ENCODE measurements at regions not wholly inside any gene's neighbourhood (a gene's known extent, or its start where the extent isn't known, plus 50 kb on each side); places are given as distances from the start of the nearest gene placed in this dataset.

- no peak overlapping the region for H3K27ac ChIP-seq (ENCODE audit: insufficient read depth, low read length)
- H3K4me2 ChIP-seq (ENCODE audit: extremely low read depth, insufficient read depth, low read length), result no peak overlapping the region
- no peaks in the 10 kb centered on the region for H3K4me1 ChIP-seq (ENCODE audit: control insufficient read depth, extremely low read depth, insufficient read depth, low read length)
- H3K79me2 ChIP-seq (ENCODE audit: control insufficient read depth, insufficient read depth, low read length), result no peaks in the 10 kb centered on the region
- TF ChIP-seq CTCF (conservative IDR thresholded peaks at IDR 0.05 in 1 of 2, IDR thresholded peaks at IDR 0.05 in 1 of 2; ENCODE audit: low read depth in 1 of 2, low read length in 2 of 2), result no peak
- no peak for TF ChIP-seq EZH2 (IDR thresholded peaks at IDR 0.05; ENCODE audit: low read length, missing control alignments)
- H2AFZ ChIP-seq (ENCODE audit: low read length), result no peak overlapping the region
- no peaks in the 10 kb centered on the region for H3K9me3 ChIP-seq (ENCODE audit: control insufficient read depth, insufficient read depth, low read depth, low read length)
- no peak for DNase-seq (ENCODE audit: low read depth in 2 of 2)
- H3K9ac ChIP-seq (ENCODE audit: insufficient read depth, low read length), result no peak overlapping the region
- no peaks in the 10 kb centered on the region for H3K27me3 ChIP-seq (ENCODE audit: control insufficient read depth, insufficient read depth, low read length)
- no peaks in the 10 kb centered on the region for H4K20me1 ChIP-seq (ENCODE audit: control insufficient read depth, extremely low read depth, insufficient read depth, low read length)
- no peaks in the 10 kb centered on the region for H3K36me3 ChIP-seq (ENCODE audit: control insufficient read depth, insufficient read depth, low read length)
- H3K4me3 ChIP-seq (replicated peaks in 1 of 4; ENCODE audit: control extremely low read depth in 1 of 4, insufficient read depth in 1 of 4, low read depth in 3 of 4, low read length in 4 of 4), result no peak overlapping the region
Observed at GRCh38 chr4:83174844-83175414, 60.4 kb upstream of the PLAC8 start.

- Histone ChIP-seq H2AFZ (ENCODE audit: low read length) (no peak overlapping the region), H3K9ac (ENCODE audit: insufficient read depth, low read length) (no peak overlapping the region), H4K20me1 (ENCODE audit: control insufficient read depth, extremely low read depth, insufficient read depth, low read length) (no peaks in the 10 kb centered on the region), H3K27ac (ENCODE audit: insufficient read depth, low read length) (no peak overlapping the region), H3K4me2 (ENCODE audit: extremely low read depth, insufficient read depth, low read length) (no peak overlapping the region), H3K4me1 (ENCODE audit: control insufficient read depth, extremely low read depth, insufficient read depth, low read length) (no peaks in the 10 kb centered on the region), H3K4me3 (replicated peaks in 1 of 4; ENCODE audit: control extremely low read depth in 1 of 4, insufficient read depth in 1 of 4, low read depth in 3 of 4, low read length in 4 of 4) (no peak overlapping the region), H3K9me3 (ENCODE audit: control insufficient read depth, insufficient read depth, low read depth, low read length) (no peaks in the 10 kb centered on the region), H3K27me3 (ENCODE audit: control insufficient read depth, insufficient read depth, low read length) (no peaks in the 10 kb centered on the region), H3K36me3 (ENCODE audit: control insufficient read depth, insufficient read depth, low read length) (no peaks in the 10 kb centered on the region), H3K79me2 (ENCODE audit: control insufficient read depth, insufficient read depth, low read length) (no peaks in the 10 kb centered on the region)
- TF ChIP-seq CTCF (conservative IDR thresholded peaks at IDR 0.05 in 1 of 2, IDR thresholded peaks at IDR 0.05 in 1 of 2; ENCODE audit: low read depth in 1 of 2, low read length in 2 of 2) (no peak), EZH2 (IDR thresholded peaks at IDR 0.05; ENCODE audit: low read length, missing control alignments) (no peak)
- no peak for DNase-seq (ENCODE audit: low read depth in 2 of 2)
Observed at GRCh38 chr4:83172371-83172770, 57.8 kb upstream of the PLAC8 start.

GRCh38 chr4:83171436-83172039, 57.0 kb upstream of the PLAC8 start:
- no peaks in the 10 kb centered on the region for H3K36me3 ChIP-seq (ENCODE audit: control insufficient read depth, insufficient read depth, low read length)
- no peaks in the 10 kb centered on the region for H3K4me1 ChIP-seq (ENCODE audit: control insufficient read depth, extremely low read depth, insufficient read depth, low read length)
- TF ChIP-seq CTCF (conservative IDR thresholded peaks at IDR 0.05 in 1 of 2, IDR thresholded peaks at IDR 0.05 in 1 of 2; ENCODE audit: low read depth in 1 of 2, low read length in 2 of 2), result no peak
- TF ChIP-seq EZH2 (IDR thresholded peaks at IDR 0.05; ENCODE audit: low read length, missing control alignments), result no peak
- no peak overlapping the region for H3K9ac ChIP-seq (ENCODE audit: insufficient read depth, low read length)
- H3K27me3 ChIP-seq (ENCODE audit: control insufficient read depth, insufficient read depth, low read length), result no peaks in the 10 kb centered on the region
- DNase-seq (ENCODE audit: low read depth in 2 of 2), result no peak
- H3K4me3 ChIP-seq (replicated peaks in 1 of 4; ENCODE audit: control extremely low read depth in 1 of 4, insufficient read depth in 1 of 4, low read depth in 3 of 4, low read length in 4 of 4), result no peak overlapping the region
- H3K79me2 ChIP-seq (ENCODE audit: control insufficient read depth, insufficient read depth, low read length), result no peaks in the 10 kb centered on the region
- H3K27ac ChIP-seq (ENCODE audit: insufficient read depth, low read length), result no peak overlapping the region
- no peak overlapping the region for H2AFZ ChIP-seq (ENCODE audit: low read length)
- H4K20me1 ChIP-seq (ENCODE audit: control insufficient read depth, extremely low read depth, insufficient read depth, low read length), result no peaks in the 10 kb centered on the region
- no peaks in the 10 kb centered on the region for H3K9me3 ChIP-seq (ENCODE audit: control insufficient read depth, insufficient read depth, low read depth, low read length)
- no peak overlapping the region for H3K4me2 ChIP-seq (ENCODE audit: extremely low read depth, insufficient read depth, low read length)

All from fibroblast of lung (primary cell).